ENCODE measurements at regions not wholly inside any gene's neighbourhood (a gene's known extent, or its start where the extent isn't known, plus 50 kb on each side); places are given as distances from the start of the nearest gene placed in this dataset.

- TF ChIP-seq POLR2AphosphoS5 (IDR thresholded peaks at IDR 0.05; ENCODE audit: insufficient read depth in 1 of 2, low read depth in 1 of 2) (no peak), CTCF (IDR thresholded peaks at IDR 0.05) (no peak), POLR2A (IDR thresholded peaks at IDR 0.05) (no peak)
Measured at GRCh38 chrX:80578517-80579105, 158.4 kb downstream of the TENT5D start.
